ENCODE measurements at regions not wholly inside any gene's neighbourhood (a gene's known extent, or its start where the extent isn't known, plus 50 kb on each side); places are given as distances from the start of the nearest gene placed in this dataset.
"Not testable (repeated sequence)": the region's sequence is repeated elsewhere in the genome, so short reads cannot be mapped to it uniquely, and the experiment has no call there.

- ATAC-seq (no peak), DNase-seq (no peak)
- no peaks in the 10 kb centered on the region for H3K4me1 Mint-ChIP-seq
- no peaks in the 10 kb centered on the region for H3K36me3 Mint-ChIP-seq (ENCODE audit: low read depth)
- intact Hi-C loops (cut with DNase I, micrococcal nuclease), result no loop called here
- H3K9me3 Mint-ChIP-seq (ENCODE audit: low read depth), result no peaks in the 10 kb centered on the region
- no peak overlapping the region for H3K27ac Mint-ChIP-seq
- POLR2A ChIA-PET, result no interaction called here
- H3K4me3 Mint-ChIP-seq, result no peak overlapping the region
- CTCF ChIA-PET, result no interaction called here
- peaks cover 11% of the 10 kb centered on the region for H3K27me3 Mint-ChIP-seq
These were observed 158.4 kb upstream of the CCDC54 start for GRCh38 chr3:107218864-107219269.

GRCh38 chr3:107220538-107220937, 156.7 kb upstream of the CCDC54 start:
- Mint-ChIP-seq H3K27me3 (peaks cover 7% of the 10 kb centered on the region), H3K27ac (no peak overlapping the region), H3K36me3 (ENCODE audit: low read depth) (no peaks in the 10 kb centered on the region), H3K4me1 (no peaks in the 10 kb centered on the region), H3K4me3 (no peak overlapping the region), H3K9me3 (ENCODE audit: low read depth) (no peaks in the 10 kb centered on the region)
- ChIA-PET POLR2A (no interaction called here), CTCF (interaction anchor here (0.8 to 1.5 kb wide), 3 partner anchors 10 to 201 kb away, joined by 3 read pairs; no protein-coding TSS in a partner anchor)
- no peak for ATAC-seq
- DNase-seq, result no peak
- intact Hi-C loops (cut with DNase I, micrococcal nuclease), result no loop called here

GRCh38 chr3:107221856-107222255, 155.4 kb upstream of the CCDC54 start:
- POLR2A ChIA-PET, result no interaction called here
- no peak overlapping the region for H3K27ac Mint-ChIP-seq
- H3K27me3 Mint-ChIP-seq, result peaks cover 6% of the 10 kb centered on the region
- H3K36me3 Mint-ChIP-seq (ENCODE audit: low read depth), result no peaks in the 10 kb centered on the region
- intact Hi-C loops (cut with DNase I, micrococcal nuclease), result no loop called here
- no peak overlapping the region for H3K4me3 Mint-ChIP-seq
- no peaks in the 10 kb centered on the region for H3K4me1 Mint-ChIP-seq
- ATAC-seq, result no peak
- CTCF ChIA-PET, result interaction anchor here (1.1 to 1.9 kb wide), 3 partner anchors 12 to 199 kb away, joined by 3 to 4 read pairs (median 3); no protein-coding TSS in a partner anchor
- H3K9me3 Mint-ChIP-seq (ENCODE audit: low read depth), result no peaks in the 10 kb centered on the region
- DNase-seq, result no peak

GRCh38 chr3:107222907-107223306, 154.3 kb upstream of the CCDC54 start:
- no peak overlapping the region for H3K4me3 Mint-ChIP-seq
- POLR2A ChIA-PET, result no interaction called here

GRCh38 chr3:107224026-107224596, 153.1 kb upstream of the CCDC54 start:
- Mint-ChIP-seq H3K36me3 (ENCODE audit: low read depth) (no peaks in the 10 kb centered on the region), H3K9me3 (ENCODE audit: low read depth) (no peaks in the 10 kb centered on the region), H3K4me3 (no peak overlapping the region), H3K27ac (no peak overlapping the region), H3K4me1 (no peaks in the 10 kb centered on the region), H3K27me3 (peaks cover 6% of the 10 kb centered on the region)
- DNase-seq, result no peak
- ChIA-PET CTCF (interaction anchor here (0.8 to 1.7 kb wide), 4 partner anchors 10 to 197 kb away, joined by 3 to 7 read pairs (median 6); no protein-coding TSS in a partner anchor), POLR2A (no interaction called here)
- intact Hi-C loops (cut with DNase I, micrococcal nuclease), result no loop called here
- ATAC-seq, result no peak

More at GRCh38 chr3:107222907-107223306, 154.3 kb upstream of the CCDC54 start:
- Mint-ChIP-seq H3K27ac (no peak overlapping the region), H3K9me3 (ENCODE audit: low read depth) (no peaks in the 10 kb centered on the region), H3K4me1 (no peaks in the 10 kb centered on the region), H3K36me3 (ENCODE audit: low read depth) (no peaks in the 10 kb centered on the region), H3K27me3 (peaks cover 6% of the 10 kb centered on the region)
- intact Hi-C loops (cut with DNase I, micrococcal nuclease), result no loop called here
- ATAC-seq (no peak), DNase-seq (no peak)
- CTCF ChIA-PET, result interaction anchor here (0.5 to 1.9 kb wide), 3 partner anchors 22 to 231 kb away, joined by 3 to 4 read pairs (median 3); no protein-coding TSS in a partner anchor

GRCh38 chr3:107227091-107227490, 150.1 kb upstream of the CCDC54 start:
- CTCF ChIA-PET, result interaction anchor here (1.2 kb wide), 1 partner anchor 9 kb away, joined by 7 read pairs; no protein-coding TSS in a partner anchor

GRCh38 chr3:107233877-107234276, 143.4 kb upstream of the CCDC54 start:
- POLR2A ChIA-PET; DNase-seq; H3K36me3 Mint-ChIP-seq (ENCODE audit: low read depth); H3K9me3 Mint-ChIP-seq (ENCODE audit: low read depth); H3K4me1 Mint-ChIP-seq; ATAC-seq; H3K27me3 Mint-ChIP-seq; H3K27ac Mint-ChIP-seq; H3K4me3 Mint-ChIP-seq: not testable (repeated sequence)
- CTCF ChIA-PET, result interaction anchor here (1.6 to 3.5 kb wide), 3 partner anchors 9 to 188 kb away, joined by 7 to 44 read pairs (median 20); no protein-coding TSS in a partner anchor
- intact Hi-C loops (cut with DNase I, micrococcal nuclease), result loop anchor here (2.0 to 10.0 kb wide), 2 partner anchors 431 to 693 kb away; no protein-coding TSS in a partner anchor

More at GRCh38 chr3:107227091-107227490, 150.1 kb upstream of the CCDC54 start:
- H3K9me3 Mint-ChIP-seq (ENCODE audit: low read depth), result no peaks in the 10 kb centered on the region
- no peaks in the 10 kb centered on the region for H3K36me3 Mint-ChIP-seq (ENCODE audit: low read depth)
- no peak overlapping the region for H3K4me3 Mint-ChIP-seq
- POLR2A ChIA-PET, result no interaction called here
- no peaks in the 10 kb centered on the region for H3K4me1 Mint-ChIP-seq
- intact Hi-C loops (cut with DNase I, micrococcal nuclease), result no loop called here
- ATAC-seq, result no peak
- H3K27ac Mint-ChIP-seq, result no peak overlapping the region
- DNase-seq, result no peak
- H3K27me3 Mint-ChIP-seq, result peaks cover 8% of the 10 kb centered on the region

DNA sequence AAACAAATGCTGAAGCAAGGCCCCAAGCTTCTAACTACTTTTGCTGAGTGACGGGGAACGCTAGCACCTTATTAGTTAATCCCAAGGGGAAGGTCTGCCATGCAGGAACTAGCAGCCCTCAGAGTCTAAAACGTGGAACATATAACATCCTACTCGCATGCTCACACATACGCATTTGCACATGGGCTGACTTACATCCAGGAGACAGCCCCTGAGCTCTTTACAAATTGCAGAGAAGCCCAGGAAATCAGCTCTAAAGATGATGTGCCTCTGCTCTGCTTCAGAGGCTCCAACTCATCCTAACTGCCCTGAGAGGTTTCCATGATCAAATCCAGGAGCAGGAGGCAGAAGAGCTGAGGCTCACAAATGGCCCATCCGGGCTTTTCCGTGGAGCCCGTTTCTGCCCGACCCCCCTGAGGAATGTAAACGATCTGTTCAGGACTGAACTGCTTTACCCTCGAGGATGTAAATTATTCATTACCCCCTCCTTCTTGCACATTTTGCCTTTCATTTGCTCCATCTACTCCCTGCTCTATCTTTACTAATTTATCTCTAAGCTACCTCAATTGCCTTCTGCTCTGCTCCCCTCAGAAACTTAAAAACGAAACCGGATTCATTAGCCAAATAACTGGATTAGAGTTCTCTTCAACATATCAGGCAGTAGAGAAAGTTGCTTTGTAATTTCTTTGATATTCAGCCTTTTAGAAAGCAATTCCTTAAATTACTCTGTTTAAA, 141.9 kb upstream of the CCDC54 start:
- POLR2A ChIA-PET, result interaction anchor here (0.5 to 0.7 kb wide), 2 partner anchors 11 to 300 kb away, joined by 3 read pairs; no protein-coding TSS in a partner anchor
- Mint-ChIP-seq H3K4me1 (peaks cover 10% of the 10 kb centered on the region), H3K27me3 (peaks cover 6% of the 10 kb centered on the region)

GRCh38 chr3:107235928-107236315, 141.3 kb upstream of the CCDC54 start:
- no peak overlapping the region for H3K27ac Mint-ChIP-seq
- CTCF ChIA-PET, result interaction anchor here (0.5 to 4.8 kb wide), 40 partner anchors 8 to 1317 kb away, joined by 3 to 44 read pairs (median 4); no protein-coding TSS in a partner anchor
- ATAC-seq (peak; percentile 82), DNase-seq (peak; percentile 56)
- intact Hi-C loops (cut with DNase I, micrococcal nuclease), result loop anchor here (1.0 to 10.0 kb wide), 12 partner anchors 185 to 1241 kb away; partner anchors contain the start of gene BBX (in 1 of the 2)
- peak overlapping the region; percentile 28 for H3K4me3 Mint-ChIP-seq
- no peaks in the 10 kb centered on the region for H3K36me3 Mint-ChIP-seq (ENCODE audit: low read depth)
- H3K27me3 Mint-ChIP-seq, result peaks cover 6% of the 10 kb centered on the region
- POLR2A ChIA-PET, result interaction anchor here (0.5 to 0.7 kb wide), 4 partner anchors 11 to 1447 kb away, joined by 3 to 5 read pairs (median 4); no protein-coding TSS in a partner anchor
- no peaks in the 10 kb centered on the region for H3K9me3 Mint-ChIP-seq (ENCODE audit: low read depth)
- peaks cover 10% of the 10 kb centered on the region for H3K4me1 Mint-ChIP-seq

More for the DNA sequence above, 141.9 kb upstream of the CCDC54 start:
- intact Hi-C loops (cut with DNase I, micrococcal nuclease), result loop anchor here (2.0 to 10.0 kb wide), 5 partner anchors 287 to 1242 kb away; partner anchors contain the start of gene BBX (in 1 of the 2)
- no peaks in the 10 kb centered on the region for H3K36me3 Mint-ChIP-seq (ENCODE audit: low read depth)
- H3K4me3 Mint-ChIP-seq, result peak overlapping the region; percentile 28
- ATAC-seq (no peak), DNase-seq (no peak)
- H3K9me3 Mint-ChIP-seq (ENCODE audit: low read depth), result no peaks in the 10 kb centered on the region
- no peak overlapping the region for H3K27ac Mint-ChIP-seq
- CTCF ChIA-PET, result interaction anchor here (0.7 to 4.8 kb wide), 20 partner anchors 8 to 1243 kb away, joined by 3 to 44 read pairs (median 5); no protein-coding TSS in a partner anchor

- H3K27me3 Mint-ChIP-seq, result peaks cover 6% of the 10 kb centered on the region
- no peaks in the 10 kb centered on the region for H3K9me3 Mint-ChIP-seq (ENCODE audit: low read depth)
- no peak for ATAC-seq
- no peak for DNase-seq
- H3K4me3 Mint-ChIP-seq, result no peak overlapping the region
- CTCF ChIA-PET, result interaction anchor here (0.5 to 4.8 kb wide), 28 partner anchors 8 to 1316 kb away, joined by 3 to 44 read pairs (median 4); no protein-coding TSS in a partner anchor
- POLR2A ChIA-PET, result interaction anchor here (0.6 kb wide), 1 partner anchor 1448 kb away, joined by 5 read pairs; no protein-coding TSS in a partner anchor
- intact Hi-C loops (cut with DNase I, micrococcal nuclease), result loop anchor here (1.0 to 10.0 kb wide), 12 partner anchors 185 to 1241 kb away; partner anchors contain the start of gene BBX (in 1 of the 2)
- no peak overlapping the region for H3K27ac Mint-ChIP-seq
- no peaks in the 10 kb centered on the region for H3K36me3 Mint-ChIP-seq (ENCODE audit: low read depth)
- H3K4me1 Mint-ChIP-seq, result peaks cover 14% of the 10 kb centered on the region
These were observed 140.4 kb upstream of the CCDC54 start for GRCh38 chr3:107236655-107237337.

GRCh38 chr3:107238787-107239186, 138.5 kb upstream of the CCDC54 start:
- H3K27me3 Mint-ChIP-seq, result peaks cover 6% of the 10 kb centered on the region
- no peaks in the 10 kb centered on the region for H3K9me3 Mint-ChIP-seq (ENCODE audit: low read depth)
- CTCF ChIA-PET, result interaction anchor here (1.0 to 4.8 kb wide), 2 partner anchors 183 to 190 kb away, joined by 3 to 32 read pairs; no protein-coding TSS in a partner anchor
- H3K4me1 Mint-ChIP-seq, result peaks cover 17% of the 10 kb centered on the region
- no peak for DNase-seq
- H3K36me3 Mint-ChIP-seq (ENCODE audit: low read depth), result no peaks in the 10 kb centered on the region
- POLR2A ChIA-PET, result no interaction called here
- no peak overlapping the region for H3K4me3 Mint-ChIP-seq
- ATAC-seq, result no peak
- intact Hi-C loops (cut with DNase I, micrococcal nuclease), result loop anchor here in 1 of 2 experiments (5.0 to 10.0 kb wide), 4 partner anchors 284 to 1239 kb away; partner anchors contain the start of gene BBX
- H3K27ac Mint-ChIP-seq, result no peak overlapping the region
